Activated B cell treated with CpG ODN at 0.5 μM for 24 hours (primary cell): ENCODE measurements at regions not wholly inside any gene's neighbourhood (a gene's known extent, or its start where the extent isn't known, plus 50 kb on each side); places are given as distances from the start of the nearest gene placed in this dataset.
"Not testable (repeated sequence)": the region's sequence is repeated elsewhere in the genome, so short reads cannot be mapped to it uniquely, and the experiment has no call there.

ENCODE experiments used
- ATAC-seq: fragments of 200-7000 bp; cut with Tn5 transposase; one replicate; pipeline ENCODE4 v1.10.0; 2021; ENCODE audit warnings: low read depth, mild to moderate bottlenecking, moderate library complexity
- CTCF ChIA-PET: fragments of 350-600 bp; sonication (Branson Sonifier 250); formaldehyde crosslinking; loops from one replicate; lab custom pipeline; 2021; ENCODE audit warnings: antibody characterized with exemption; lab: Charles Lee
- POLR2A ChIA-PET: fragments of 350-600 bp; sonication (Branson Sonifier 250); formaldehyde crosslinking; loops from one replicate; lab custom pipeline; 2021; ENCODE audit warnings: antibody characterized with exemption; lab: Charles Lee
- DNase-seq: peaks from one replicate; pipeline ENCODE4 v3.0.0; 2022
- H3K27ac Mint-ChIP-seq: one replicate; pipeline ENCODE4 v1.8.0; 2020; ENCODE audit warnings: mixed read lengths
- H3K27me3 Mint-ChIP-seq: one replicate; pipeline ENCODE4 v1.8.0; 2021; ENCODE audit warnings: mixed read lengths
- H3K36me3 Mint-ChIP-seq: one replicate; pipeline ENCODE4 v1.8.0; 2021; ENCODE audit warnings: low read depth, mixed read lengths
- H3K4me1 Mint-ChIP-seq: one replicate; pipeline ENCODE4 v1.8.0; 2021; ENCODE audit warnings: mixed read lengths
- H3K4me3 Mint-ChIP-seq: one replicate; pipeline ENCODE4 v1.8.0; 2020; ENCODE audit warnings: mild to moderate bottlenecking, mixed read lengths
- H3K9me3 Mint-ChIP-seq: one replicate; pipeline ENCODE4 v1.8.0; 2020; ENCODE audit warnings: mixed read lengths
- intact Hi-C: fragments of 100-400 bp; cut with micrococcal nuclease; formaldehyde crosslinking; loops from one replicate; pipeline ENCODE4 v1.15.1; 2024
- TF ChIP-seq, protein P1 (sequence below): fragments of 200-600 bp; IDR thresholded peaks from one replicate; pipeline ENCODE4 v1.8.0; 2022; ENCODE audit warnings: antibody characterized with exemption, mild to moderate bottlenecking

DNA sequence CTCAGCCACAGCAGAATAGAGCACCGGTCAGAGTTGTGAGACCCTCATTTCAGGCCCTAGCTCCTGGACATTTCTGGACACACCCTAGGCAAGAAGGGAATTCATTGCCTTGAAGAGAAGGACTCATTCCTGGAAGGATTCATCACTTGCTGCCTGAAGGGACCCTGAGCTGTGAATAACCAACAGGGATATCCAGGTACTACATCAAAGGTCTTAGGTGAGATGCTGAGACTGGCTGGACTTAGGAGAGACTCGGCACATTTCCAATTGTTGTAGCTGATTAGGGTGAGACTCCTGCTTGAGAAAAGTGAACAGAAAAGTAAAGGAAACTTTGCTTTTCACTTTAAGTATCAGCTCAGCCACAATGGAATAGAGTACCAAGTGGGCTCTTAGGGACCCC lies 208.1 kb upstream of the CDKN2B start:
- intact Hi-C loops: no loop called here
- H3K9me3 Mint-ChIP-seq: no peaks in the 10 kb centered on the region
- no peak overlapping the region for H3K27ac Mint-ChIP-seq
- CTCF ChIA-PET: interaction anchor here (1.1 kb wide), 1 partner anchor 206 kb away, joined by 3 read pairs; no protein-coding TSS in a partner anchor
- POLR2A ChIA-PET: no interaction called here
- no peaks in the 10 kb centered on the region for H3K36me3 Mint-ChIP-seq
- DNase-seq (no peak), ATAC-seq (no peak)
- peaks cover 6% of the 10 kb centered on the region for H3K4me1 Mint-ChIP-seq
- H3K4me3 Mint-ChIP-seq: no peak overlapping the region
- TF ChIP-seq, protein P1, sequence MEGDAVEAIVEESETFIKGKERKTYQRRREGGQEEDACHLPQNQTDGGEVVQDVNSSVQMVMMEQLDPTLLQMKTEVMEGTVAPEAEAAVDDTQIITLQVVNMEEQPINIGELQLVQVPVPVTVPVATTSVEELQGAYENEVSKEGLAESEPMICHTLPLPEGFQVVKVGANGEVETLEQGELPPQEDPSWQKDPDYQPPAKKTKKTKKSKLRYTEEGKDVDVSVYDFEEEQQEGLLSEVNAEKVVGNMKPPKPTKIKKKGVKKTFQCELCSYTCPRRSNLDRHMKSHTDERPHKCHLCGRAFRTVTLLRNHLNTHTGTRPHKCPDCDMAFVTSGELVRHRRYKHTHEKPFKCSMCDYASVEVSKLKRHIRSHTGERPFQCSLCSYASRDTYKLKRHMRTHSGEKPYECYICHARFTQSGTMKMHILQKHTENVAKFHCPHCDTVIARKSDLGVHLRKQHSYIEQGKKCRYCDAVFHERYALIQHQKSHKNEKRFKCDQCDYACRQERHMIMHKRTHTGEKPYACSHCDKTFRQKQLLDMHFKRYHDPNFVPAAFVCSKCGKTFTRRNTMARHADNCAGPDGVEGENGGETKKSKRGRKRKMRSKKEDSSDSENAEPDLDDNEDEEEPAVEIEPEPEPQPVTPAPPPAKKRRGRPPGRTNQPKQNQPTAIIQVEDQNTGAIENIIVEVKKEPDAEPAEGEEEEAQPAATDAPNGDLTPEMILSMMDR: no peak
- H3K27me3 Mint-ChIP-seq: no peaks in the 10 kb centered on the region

DNA sequence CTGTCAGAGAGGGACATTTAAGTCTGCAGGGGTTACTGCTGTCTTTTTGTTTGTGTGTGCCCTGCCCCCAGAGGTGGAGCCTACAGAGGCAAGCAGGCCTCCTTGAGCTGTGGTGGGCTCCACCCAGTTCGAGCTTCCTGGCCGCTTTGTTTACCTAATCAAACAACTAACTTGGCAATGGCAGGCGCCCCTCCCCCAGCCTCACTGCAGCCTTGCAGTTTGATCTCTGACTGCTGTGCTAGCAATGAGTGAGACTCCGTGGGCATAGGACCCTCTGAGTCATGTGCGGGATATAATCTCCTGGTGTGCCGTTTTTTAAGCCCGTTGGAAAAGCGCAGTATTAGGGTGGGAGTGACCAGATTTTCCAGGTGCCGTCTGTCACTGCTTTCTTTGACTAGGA lies 216.8 kb upstream of the CDKN2B start:
- H3K9me3 Mint-ChIP-seq, H3K27ac Mint-ChIP-seq, ATAC-seq, H3K36me3 Mint-ChIP-seq, POLR2A ChIA-PET, H3K4me3 Mint-ChIP-seq, DNase-seq, CTCF ChIA-PET, H3K27me3 Mint-ChIP-seq, H3K4me1 Mint-ChIP-seq, intact Hi-C loops: not testable (repeated sequence)

DNA sequence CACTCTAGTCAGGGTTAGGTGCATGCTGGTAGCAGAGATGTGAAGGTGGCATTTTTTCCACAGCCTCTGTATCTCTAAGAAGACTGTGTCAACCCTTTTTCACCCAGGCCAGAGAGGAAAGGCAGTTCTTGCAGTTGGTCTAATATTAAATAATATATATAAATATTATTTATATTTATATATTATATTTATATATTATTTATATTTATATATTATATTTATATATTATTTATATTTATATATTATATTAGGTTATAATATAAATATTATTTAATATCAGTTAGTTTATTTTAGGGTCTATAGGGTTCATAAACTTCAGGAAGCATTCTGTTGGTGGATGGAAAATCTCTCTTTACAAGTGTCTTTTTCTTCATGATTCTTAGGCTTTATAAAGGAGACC lies 218.6 kb upstream of the DMRTA1 start:
- H3K9me3 Mint-ChIP-seq: peaks cover 12% of the 10 kb centered on the region
- peaks cover 4% of the 10 kb centered on the region for H3K4me1 Mint-ChIP-seq
- intact Hi-C loops: no loop called here
- no peak for DNase-seq
- no peak for ATAC-seq
- H3K4me3 Mint-ChIP-seq: no peak overlapping the region
- TF ChIP-seq, protein P1: no peak
- H3K27ac Mint-ChIP-seq: no peak overlapping the region
- H3K27me3 Mint-ChIP-seq: peaks cover 4% of the 10 kb centered on the region
- POLR2A ChIA-PET: no interaction called here
- no peaks in the 10 kb centered on the region for H3K36me3 Mint-ChIP-seq
- CTCF ChIA-PET: no interaction called here

DNA sequence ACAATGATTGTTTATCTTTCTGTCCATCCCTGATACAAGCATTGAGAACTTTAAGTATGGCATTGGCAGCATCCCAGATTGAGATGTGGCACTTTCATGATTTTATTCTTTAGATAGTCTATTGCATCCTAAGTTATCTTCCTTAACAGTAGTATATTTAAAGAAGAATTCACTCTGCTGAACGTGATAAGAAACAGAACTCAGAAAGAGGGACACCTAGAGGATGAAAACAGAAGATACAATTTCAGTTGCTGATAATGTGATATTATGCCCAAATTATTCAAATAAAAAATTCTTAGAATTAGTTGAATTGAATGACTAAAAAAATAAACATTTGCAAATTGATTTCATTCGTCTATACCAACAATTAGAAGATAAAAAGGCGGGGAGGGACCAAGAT lies 218.1 kb upstream of the DMRTA1 start:
- TF ChIP-seq, protein P1: no peak
- H3K4me3 Mint-ChIP-seq: no peak overlapping the region
- ATAC-seq: no peak
- H3K9me3 Mint-ChIP-seq: peaks cover 12% of the 10 kb centered on the region
- H3K36me3 Mint-ChIP-seq: no peaks in the 10 kb centered on the region
- POLR2A ChIA-PET: no interaction called here
- DNase-seq: no peak
- H3K27ac Mint-ChIP-seq: no peak overlapping the region
- CTCF ChIA-PET: interaction anchor here (1.2 to 1.8 kb wide), 2 partner anchors 10 to 220 kb away, joined by 3 to 4 read pairs; no protein-coding TSS in a partner anchor
- H3K4me1 Mint-ChIP-seq: peaks cover 4% of the 10 kb centered on the region
- intact Hi-C loops: no loop called here
- H3K27me3 Mint-ChIP-seq: peaks cover 5% of the 10 kb centered on the region

DNA sequence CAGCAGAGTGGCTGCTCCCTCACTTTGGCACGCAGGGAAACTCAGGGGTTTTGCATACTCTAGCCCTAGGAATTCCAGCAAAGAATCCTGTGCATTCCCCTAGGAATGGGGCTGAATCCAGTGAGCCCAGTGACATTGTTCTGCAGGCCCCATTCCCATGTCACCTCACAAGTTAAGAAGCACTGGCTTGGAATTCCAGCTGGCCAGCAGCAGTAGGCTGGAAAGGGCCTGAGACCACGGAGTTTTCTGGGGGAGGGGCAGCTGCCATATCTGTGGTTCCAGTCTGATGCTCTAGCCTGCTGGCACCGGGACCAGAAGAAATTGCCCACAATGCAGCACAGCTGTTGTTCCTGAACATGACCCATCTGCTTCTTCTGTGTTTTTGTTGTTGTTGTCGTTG lies 217.6 kb upstream of the DMRTA1 start:
- no peak overlapping the region for H3K27ac Mint-ChIP-seq
- TF ChIP-seq, protein P1: no peak
- intact Hi-C loops: no loop called here
- peaks cover 12% of the 10 kb centered on the region for H3K9me3 Mint-ChIP-seq
- H3K4me1 Mint-ChIP-seq: peaks cover 4% of the 10 kb centered on the region
- no peak for ATAC-seq
- DNase-seq: no peak
- ChIA-PET POLR2A (interaction anchor here (0.7 kb wide), 2 partner anchors 821 to 1357 kb away, joined by 4 to 16 read pairs; no protein-coding TSS in a partner anchor), CTCF (interaction anchor here (1.0 to 1.8 kb wide), 3 partner anchors 9 to 415 kb away, joined by 3 to 4 read pairs (median 3); no protein-coding TSS in a partner anchor)
- H3K4me3 Mint-ChIP-seq: no peak overlapping the region
- H3K36me3 Mint-ChIP-seq: no peaks in the 10 kb centered on the region
- peaks cover 7% of the 10 kb centered on the region for H3K27me3 Mint-ChIP-seq

DNA sequence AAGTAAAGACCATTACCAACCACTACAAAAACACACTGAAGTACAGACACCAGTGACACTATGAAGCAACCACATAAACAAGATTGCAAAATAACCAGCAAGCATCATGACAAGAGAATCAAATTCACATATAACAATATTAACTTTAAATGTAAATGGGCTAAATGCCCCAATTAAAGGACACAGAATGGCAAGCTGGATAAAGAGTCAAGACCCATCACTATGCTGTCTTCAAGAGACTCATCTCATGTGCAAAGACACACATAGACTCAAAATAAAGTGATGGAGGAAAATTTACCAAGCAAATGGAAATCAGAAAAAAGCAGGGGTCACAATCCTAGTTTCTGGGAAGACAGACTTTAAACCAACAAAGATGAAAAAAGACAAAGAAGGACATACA lies 215.3 kb upstream of the DMRTA1 start:
- DNase-seq, H3K36me3 Mint-ChIP-seq, intact Hi-C loops, ATAC-seq, POLR2A ChIA-PET, CTCF ChIA-PET, H3K27me3 Mint-ChIP-seq, H3K4me3 Mint-ChIP-seq, H3K27ac Mint-ChIP-seq, H3K4me1 Mint-ChIP-seq: not testable (repeated sequence)
- peaks cover 14% of the 10 kb centered on the region for H3K9me3 Mint-ChIP-seq
